ENCODE measurements at regions not wholly inside any gene's neighbourhood (a gene's known extent, or its start where the extent isn't known, plus 50 kb on each side); places are given as distances from the start of the nearest gene placed in this dataset.
A peak's percentile ranks its signal among the peaks of the same experiment; 100 is the strongest.

GRCh38 chr5:82406205-82406773 lies 128.1 kb upstream of the RPS23 start:
- Histone ChIP-seq H3K79me2 (ENCODE audit: low read depth) (no peaks in the 10 kb centered on the region), H2AFZ (replicated peaks) (peak overlapping the region; percentile 58), H3F3A (ENCODE audit: low read depth) (no peaks in the 10 kb centered on the region), H3K4me3 (no peak overlapping the region), H3K36me3 (no peaks in the 10 kb centered on the region), H3K4me2 (no peak overlapping the region), H3K27ac (no peak overlapping the region), H3K4me1 (no peaks in the 10 kb centered on the region), H3K9ac (no peak overlapping the region), H4K20me1 (ENCODE audit: low read depth) (no peaks in the 10 kb centered on the region), H3K9me3 (ENCODE audit: low read depth) (no peaks in the 10 kb centered on the region), H3K27me3 (no peaks in the 10 kb centered on the region)
- Mint-ChIP-seq H3K4me3 (no peak overlapping the region), H3K27me3 (ENCODE audit: insufficient read depth, low read depth) (peaks cover 2% of the 10 kb centered on the region), H3K36me3 (no peaks in the 10 kb centered on the region), H3K27ac (no peak overlapping the region), H3K4me1 (no peaks in the 10 kb centered on the region), H3K9me3 (peaks cover 9% of the 10 kb centered on the region)
- TF ChIP-seq EZH2 (IDR thresholded peaks at IDR 0.05) (no peak), CTCF (IDR thresholded peaks at IDR 0.05) (no peak), EZH2phosphoT487 (IDR thresholded peaks at IDR 0.05) (no peak)
- no peak for DNase-seq (ENCODE audit: low spot score)

- DNase-seq (ENCODE audit: low spot score) = no peak
- TF ChIP-seq EZH2 (IDR thresholded peaks at IDR 0.05) = no peak
- Histone ChIP-seq H3K27ac (no peak overlapping the region), H3K9ac (no peak overlapping the region), H3K4me2 (no peak overlapping the region), H3F3A (ENCODE audit: low read depth) (no peaks in the 10 kb centered on the region), H3K4me1 (no peaks in the 10 kb centered on the region), H3K9me3 (ENCODE audit: low read depth) (no peaks in the 10 kb centered on the region), H3K79me2 (ENCODE audit: low read depth) (no peaks in the 10 kb centered on the region), H3K36me3 (no peaks in the 10 kb centered on the region), H2AFZ (replicated peaks) (peak overlapping the region; percentile 58), H3K27me3 (no peaks in the 10 kb centered on the region), H4K20me1 (ENCODE audit: low read depth) (no peaks in the 10 kb centered on the region), H3K4me3 (no peak overlapping the region)
- Mint-ChIP-seq H3K9me3 (peaks cover 9% of the 10 kb centered on the region), H3K4me3 (no peak overlapping the region), H3K4me1 (no peaks in the 10 kb centered on the region), H3K36me3 (no peaks in the 10 kb centered on the region), H3K27ac (no peak overlapping the region), H3K27me3 (ENCODE audit: insufficient read depth, low read depth) (peaks cover 2% of the 10 kb centered on the region)
Measured at GRCh38 chr5:82405618-82406204, 127.6 kb upstream of the RPS23 start.

GRCh38 chr5:82405161-82405560 lies 127.0 kb upstream of the RPS23 start:
- H3K79me2 ChIP-seq (ENCODE audit: low read depth) = no peaks in the 10 kb centered on the region
- no peak overlapping the region for H3K9ac ChIP-seq
- Mint-ChIP-seq H3K27ac (no peak overlapping the region), H3K27me3 (ENCODE audit: insufficient read depth, low read depth) (peaks cover 2% of the 10 kb centered on the region), H3K4me3 (no peak overlapping the region), H3K9me3 (peaks cover 9% of the 10 kb centered on the region), H3K36me3 (no peaks in the 10 kb centered on the region), H3K4me1 (no peaks in the 10 kb centered on the region)
- no peaks in the 10 kb centered on the region for H3K27me3 ChIP-seq
- no peak for TF ChIP-seq EZH2 (IDR thresholded peaks at IDR 0.05)
- TF ChIP-seq CTCF (IDR thresholded peaks at IDR 0.05) = no peak
- TF ChIP-seq EZH2phosphoT487 (IDR thresholded peaks at IDR 0.05) = no peak
- no peak overlapping the region for H2AFZ ChIP-seq (replicated peaks)
- no peak overlapping the region for H3K4me2 ChIP-seq
- no peaks in the 10 kb centered on the region for H3K9me3 ChIP-seq (ENCODE audit: low read depth)
- H3F3A ChIP-seq (ENCODE audit: low read depth) = no peaks in the 10 kb centered on the region
- H3K27ac ChIP-seq = no peak overlapping the region
- H3K36me3 ChIP-seq = no peaks in the 10 kb centered on the region
- DNase-seq (ENCODE audit: low spot score) = no peak
- no peak overlapping the region for H3K4me3 ChIP-seq
- H4K20me1 ChIP-seq (ENCODE audit: low read depth) = no peaks in the 10 kb centered on the region
- H3K4me1 ChIP-seq = no peaks in the 10 kb centered on the region

- Histone ChIP-seq H3K4me1 (no peaks in the 10 kb centered on the region), H3K79me2 (ENCODE audit: low read depth) (no peaks in the 10 kb centered on the region), H3K36me3 (no peaks in the 10 kb centered on the region), H2AFZ (replicated peaks) (no peak overlapping the region), H3F3A (ENCODE audit: low read depth) (no peaks in the 10 kb centered on the region), H3K4me2 (no peak overlapping the region), H3K27ac (no peak overlapping the region), H3K27me3 (no peaks in the 10 kb centered on the region), H3K9ac (no peak overlapping the region), H3K4me3 (no peak overlapping the region), H3K9me3 (ENCODE audit: low read depth) (no peaks in the 10 kb centered on the region), H4K20me1 (ENCODE audit: low read depth) (no peaks in the 10 kb centered on the region)
- Mint-ChIP-seq H3K27ac (no peak overlapping the region), H3K27me3 (ENCODE audit: insufficient read depth, low read depth) (peaks cover 2% of the 10 kb centered on the region), H3K4me1 (no peaks in the 10 kb centered on the region), H3K9me3 (peaks cover 9% of the 10 kb centered on the region), H3K4me3 (no peak overlapping the region), H3K36me3 (no peaks in the 10 kb centered on the region)
- TF ChIP-seq EZH2 (IDR thresholded peaks at IDR 0.05) (no peak), CTCF (IDR thresholded peaks at IDR 0.05) (no peak), EZH2phosphoT487 (IDR thresholded peaks at IDR 0.05) (no peak)
- no peak for DNase-seq (ENCODE audit: low spot score)
Measured at GRCh38 chr5:82404382-82404945, 126.3 kb upstream of the RPS23 start.
